CD4-positive, alpha-beta T cell treated with Interleukin-1 beta for 1 hour (primary cell): ENCODE measurements at regions not wholly inside any gene's neighbourhood (a gene's known extent, or its start where the extent isn't known, plus 50 kb on each side); places are given as distances from the start of the nearest gene placed in this dataset.
A peak's percentile ranks its signal among the peaks of the same experiment; 100 is the strongest.
"Not testable (repeated sequence)": the region's sequence is repeated elsewhere in the genome, so short reads cannot be mapped to it uniquely, and the experiment has no call there.

Source experiments
- DNase-seq, 2 donors: peaks; one replicate each; pipeline ENCODE4 v3.0.0-alpha.2; 2020 to 2022

- no peak for DNase-seq
Observed at GRCh38 chr1:21385022-21385421, 54.9 kb upstream of the NBPF3 start.

- DNase-seq = peak in 1 of 2 donors; percentile 1
Observed at GRCh38 chr1:21384620-21385019, 55.3 kb upstream of the NBPF3 start.

- DNase-seq = no peak
Observed at GRCh38 chr1:21383785-21384401, 56.0 kb upstream of the NBPF3 start.

- DNase-seq = no peak
Observed at GRCh38 chr1:21381354-21381753, 58.6 kb upstream of the NBPF3 start.

GRCh38 chr1:21380147-21380546 lies 59.8 kb upstream of the NBPF3 start:
- not testable (repeated sequence) for DNase-seq

- DNase-seq = no peak
Observed at GRCh38 chr1:21379571-21379970, 60.4 kb upstream of the NBPF3 start.

GRCh38 chr1:21378705-21379494 lies 61.0 kb upstream of the NBPF3 start:
- no peak for DNase-seq

GRCh38 chr1:21372383-21372782 lies 67.6 kb upstream of the NBPF3 start:
- no peak for DNase-seq

- DNase-seq = no peak
Observed at GRCh38 chr1:21369905-21370304, 70.0 kb upstream of the NBPF3 start.

- peak; percentile 62 to 67 for DNase-seq
Observed at GRCh38 chr1:21368515-21369289, 71.2 kb upstream of the NBPF3 start.

GRCh38 chr1:21367973-21368514 lies 71.9 kb upstream of the NBPF3 start:
- DNase-seq = not testable (repeated sequence)

GRCh38 chr1:21366288-21366687 lies 73.6 kb upstream of the NBPF3 start:
- no peak for DNase-seq

GRCh38 chr1:21365036-21365435 lies 74.8 kb upstream of the ECE1 start:
- no peak for DNase-seq

GRCh38 chr1:21362096-21362495 lies 71.8 kb upstream of the ECE1 start:
- no peak for DNase-seq

- DNase-seq = no peak
Observed at GRCh38 chr1:21361506-21361905, 71.2 kb upstream of the ECE1 start.

GRCh38 chr1:21357161-21357560 lies 66.9 kb upstream of the ECE1 start:
- DNase-seq = no peak

- DNase-seq = no peak
Observed at GRCh38 chr1:21355956-21356355, 65.7 kb upstream of the ECE1 start.

GRCh38 chr1:21352586-21352985 lies 62.3 kb upstream of the ECE1 start:
- DNase-seq = no peak

GRCh38 chr1:21351901-21352300 lies 61.6 kb upstream of the ECE1 start:
- DNase-seq = no peak

GRCh38 chr1:21350202-21350885 lies 60.1 kb upstream of the ECE1 start:
- no peak for DNase-seq

GRCh38 chr1:21349693-21350092 lies 59.4 kb upstream of the ECE1 start:
- no peak for DNase-seq

- no peak for DNase-seq
Observed at GRCh38 chr1:21347072-21347581, 56.9 kb upstream of the ECE1 start.
